GM18870 (cell line): ENCODE measurements at regions not wholly inside any gene's neighbourhood (a gene's known extent, or its start where the extent isn't known, plus 50 kb on each side); places are given as distances from the start of the nearest gene placed in this dataset.
"Not testable (repeated sequence)": the region's sequence is repeated elsewhere in the genome, so short reads cannot be mapped to it uniquely, and the experiment has no call there.

Experiments
- ATAC-seq: cut with Tn5 transposase; IDR thresholded peaks from one replicate; pipeline ENCODE4 v1.9.1; 2021; ENCODE audit warnings: moderate library complexity; ENCODE audit not compliant: unreplicated experiment

DNA sequence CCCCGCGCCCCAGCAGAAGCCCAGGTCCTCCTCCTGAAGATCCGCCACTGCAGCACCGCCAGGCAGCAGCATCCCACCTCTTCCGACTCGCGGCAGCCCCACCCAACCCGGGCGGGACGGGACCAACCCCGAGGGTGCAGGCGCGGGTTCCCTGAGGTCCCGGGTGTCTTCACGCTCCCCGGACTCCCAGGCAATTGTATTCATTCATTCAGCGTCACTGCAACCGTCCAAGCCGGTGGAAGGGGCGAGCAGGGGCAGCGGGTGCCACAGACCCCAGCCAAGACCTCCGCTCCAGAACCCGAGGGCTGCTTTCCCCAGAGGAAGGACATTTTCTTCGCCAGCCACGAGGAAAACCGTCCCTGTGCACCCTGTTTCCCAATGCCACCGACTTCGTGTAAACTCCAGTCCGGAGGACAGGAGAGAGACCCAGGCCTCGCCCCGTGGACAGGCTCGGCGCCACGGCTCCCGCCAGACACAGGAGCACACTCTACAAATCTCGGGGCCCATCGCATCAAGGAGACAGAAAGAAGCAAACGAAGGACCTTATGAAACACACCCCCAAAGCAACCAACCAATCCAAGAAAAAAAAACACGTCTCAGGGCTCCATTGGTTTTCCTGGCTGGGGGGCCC, 1471.5 kb downstream of the FOXD4L5 start:
- not testable (repeated sequence) for ATAC-seq

DNA sequence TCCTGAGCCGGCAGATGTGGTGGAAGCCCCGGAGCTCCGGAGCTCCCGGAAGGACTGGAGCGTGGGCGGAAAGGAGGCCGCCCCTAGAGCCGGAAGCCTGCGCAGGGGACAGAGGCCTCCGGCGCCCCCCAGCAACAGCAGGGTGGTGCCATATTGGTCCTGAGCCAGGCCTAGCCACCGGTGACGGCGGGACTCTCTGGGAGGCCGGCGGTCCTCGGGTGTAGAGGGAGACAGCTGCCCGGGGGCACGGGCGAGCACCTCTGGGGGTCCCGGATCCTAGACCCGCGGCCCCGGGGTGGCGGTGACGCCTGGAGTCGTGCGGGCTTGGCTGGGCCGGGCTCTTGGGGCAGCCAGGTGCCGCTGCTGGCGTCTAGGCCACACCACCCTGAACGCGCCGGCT, 1472.2 kb downstream of the FOXD4L5 start:
- not testable (repeated sequence) for ATAC-seq

DNA sequence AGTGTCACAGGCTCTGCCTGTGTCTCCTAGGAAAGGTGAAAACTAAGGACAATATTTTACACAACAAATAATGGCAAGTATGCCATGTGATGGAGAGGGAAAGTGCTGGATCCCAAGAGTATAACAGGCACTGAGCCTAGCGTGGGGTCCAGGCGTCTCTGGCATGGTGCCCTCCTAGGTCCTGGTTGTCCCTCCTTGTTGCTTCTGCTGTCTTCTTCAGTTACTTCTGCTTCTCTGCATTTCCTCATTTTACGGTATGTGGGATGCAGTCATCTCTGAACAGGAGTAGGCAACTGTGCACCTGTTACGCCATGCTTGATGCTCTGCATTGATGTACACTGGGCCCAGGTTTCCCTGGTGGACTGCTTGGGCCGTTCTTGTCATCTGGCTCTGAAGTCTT, 1480.8 kb downstream of the FOXD4L5 start:
- not testable (repeated sequence) for ATAC-seq

DNA sequence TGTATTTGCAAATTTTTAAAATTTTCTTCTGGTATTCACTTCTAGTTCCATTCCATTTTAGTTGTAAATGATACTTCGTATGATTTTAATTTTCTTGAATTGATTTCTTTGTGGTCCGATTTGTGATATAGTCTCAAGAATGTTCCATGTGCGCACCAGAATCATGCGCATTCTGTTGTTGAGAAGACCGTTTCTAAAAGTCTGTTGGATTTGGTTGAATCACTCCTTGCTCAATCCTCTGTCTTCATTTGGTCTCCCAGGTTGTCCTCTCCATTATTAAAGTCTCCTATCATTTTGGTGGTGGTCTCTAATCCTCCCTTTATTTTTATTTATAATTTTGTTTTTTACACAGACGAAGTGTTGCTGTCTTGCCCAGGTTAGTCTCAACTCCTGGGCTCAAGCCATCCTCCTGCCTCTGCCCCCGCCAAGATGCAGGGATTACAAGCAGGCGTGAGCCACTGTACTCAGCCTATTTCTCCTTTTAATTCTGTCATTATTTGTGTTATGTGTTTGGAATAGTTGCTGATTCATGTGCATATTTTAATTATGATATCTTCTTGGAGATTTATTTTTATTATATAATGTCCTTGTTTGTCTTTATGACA, 1490.8 kb downstream of the FOXD4L5 start:
- not testable (repeated sequence) for ATAC-seq

DNA sequence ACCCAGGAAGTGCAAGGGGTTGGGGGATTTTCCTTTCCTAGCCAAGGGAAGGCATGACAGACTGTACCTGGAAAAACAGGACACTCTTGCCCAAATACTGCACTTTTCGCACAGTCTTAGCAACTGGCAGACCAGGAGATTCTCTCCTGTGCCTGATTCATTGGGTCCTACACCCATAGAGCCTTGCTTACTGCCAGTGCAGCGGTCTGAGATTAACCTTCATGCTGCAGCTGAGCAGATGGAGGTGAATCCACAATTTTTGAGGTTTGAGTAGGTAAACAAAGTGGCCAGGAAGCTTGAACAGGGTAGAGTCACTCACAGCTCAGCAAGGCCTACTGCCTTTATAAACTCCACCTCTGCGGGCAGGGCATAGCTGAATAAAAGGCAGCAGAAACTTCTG, 1497.6 kb downstream of the FOXD4L5 start:
- not testable (repeated sequence) for ATAC-seq

DNA sequence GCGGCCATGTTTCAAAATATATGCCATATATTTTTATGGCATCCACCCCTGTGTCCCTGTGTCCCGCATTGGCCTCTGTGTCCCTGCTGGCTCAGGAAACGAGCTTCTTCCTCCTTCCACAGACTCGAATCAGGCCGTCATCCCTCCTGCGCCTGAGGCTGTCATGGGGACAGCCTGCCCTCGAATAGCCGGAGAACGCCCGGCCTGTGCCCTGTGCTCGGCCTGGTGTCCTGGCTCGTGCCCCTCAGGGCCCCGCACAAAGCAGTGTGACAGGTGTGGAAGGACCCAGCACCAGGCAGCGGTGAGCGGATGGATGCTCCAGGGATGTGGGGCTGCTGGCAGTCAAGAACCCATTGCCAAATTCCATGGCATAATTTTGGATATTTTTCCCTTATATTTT, 1500.0 kb downstream of the FOXD4L5 start:
- ATAC-seq: not testable (repeated sequence)

DNA sequence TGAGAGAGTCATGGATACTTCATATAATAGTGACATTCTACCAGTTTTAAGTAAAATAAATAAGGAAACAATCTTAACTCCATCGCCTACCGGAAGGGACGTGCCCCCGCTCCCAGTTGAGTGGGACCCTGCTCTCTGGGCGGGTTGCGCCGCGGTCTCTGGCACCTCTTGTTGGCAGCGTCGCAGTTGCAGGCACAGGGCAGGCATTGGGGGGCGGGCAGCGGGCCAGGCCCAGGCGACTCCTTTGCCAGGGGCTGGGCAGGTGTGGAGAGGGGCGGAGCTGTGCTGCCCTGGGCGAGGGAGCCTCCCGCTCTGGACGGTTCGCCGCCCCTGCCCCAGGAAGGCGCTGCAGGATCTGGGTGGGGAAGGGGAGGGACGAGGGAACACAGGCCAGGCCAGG, 1500.6 kb downstream of the FOXD4L5 start:
- ATAC-seq: not testable (repeated sequence)

DNA sequence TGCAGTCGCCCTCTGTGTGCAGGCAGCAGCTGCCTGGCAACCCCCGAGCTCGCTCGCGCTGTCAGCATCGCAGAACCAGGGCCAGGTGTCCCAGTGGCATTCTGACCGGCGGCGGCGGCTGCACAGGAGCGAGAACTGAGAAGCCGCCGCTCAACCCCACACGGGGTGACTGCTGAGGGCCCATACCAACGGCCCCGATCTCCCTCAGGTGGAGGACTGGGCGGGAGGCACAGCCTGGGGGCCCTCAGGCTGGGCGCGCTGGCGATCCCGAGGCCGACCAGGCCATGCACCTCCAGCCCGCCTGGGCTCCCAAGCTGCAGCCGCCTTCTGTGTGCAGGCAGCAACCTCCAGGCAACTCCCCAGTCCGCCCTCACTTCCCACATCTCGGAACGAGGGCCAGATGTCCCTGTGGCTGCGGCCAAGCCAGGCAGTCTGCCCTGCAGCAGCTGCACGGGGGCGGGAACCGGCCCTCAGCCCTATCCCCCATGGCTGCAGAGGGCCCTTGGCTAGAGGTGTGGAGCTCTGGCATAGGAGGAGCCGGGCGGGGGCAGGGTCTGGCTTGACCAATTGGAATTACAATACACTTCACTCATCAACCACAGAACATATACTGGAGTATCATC, 1503.1 kb downstream of the FOXD4L5 start:
- ATAC-seq: not testable (repeated sequence)

DNA sequence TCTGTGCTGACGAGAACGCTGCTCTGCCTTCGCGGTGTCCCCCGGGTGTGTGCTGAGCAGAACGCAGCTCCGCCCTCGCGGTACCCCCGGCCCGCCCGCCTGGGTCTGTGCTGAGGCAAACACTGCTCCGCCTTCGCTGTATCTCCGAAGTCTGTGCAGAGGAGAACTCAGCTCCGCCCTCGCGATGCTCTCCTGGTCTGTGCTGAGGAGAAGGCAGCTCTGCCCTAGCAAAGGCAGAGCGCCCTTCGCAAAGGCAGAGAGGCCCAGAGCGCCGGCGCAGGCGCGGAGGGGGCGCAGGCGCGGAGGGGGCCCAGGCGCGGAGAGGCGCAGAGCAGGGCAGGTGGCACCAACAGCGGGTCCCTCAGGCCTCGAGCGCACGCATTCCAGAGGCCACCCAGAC, 1503.6 kb downstream of the FOXD4L5 start:
- not testable (repeated sequence) for ATAC-seq

DNA sequence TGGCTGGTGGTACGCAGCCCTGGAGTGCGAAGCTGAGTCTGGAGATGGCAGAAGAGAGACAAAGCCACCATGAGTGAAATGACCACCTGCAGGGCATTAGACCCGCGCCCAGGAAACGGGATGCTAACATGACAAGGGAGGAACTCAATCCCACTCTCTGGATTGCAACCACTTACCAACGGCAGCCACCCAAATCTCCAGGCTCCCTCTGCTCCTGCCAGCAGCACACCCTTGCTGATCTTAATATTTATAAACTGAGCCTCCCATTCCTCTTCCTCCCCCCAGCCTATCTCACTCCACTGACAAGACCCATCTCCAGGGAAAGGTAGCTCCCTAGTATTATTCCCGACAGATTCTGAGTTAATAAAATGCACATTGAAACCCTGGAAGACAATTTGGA, 1508.8 kb downstream of the FOXD4L5 start:
- not testable (repeated sequence) for ATAC-seq

DNA sequence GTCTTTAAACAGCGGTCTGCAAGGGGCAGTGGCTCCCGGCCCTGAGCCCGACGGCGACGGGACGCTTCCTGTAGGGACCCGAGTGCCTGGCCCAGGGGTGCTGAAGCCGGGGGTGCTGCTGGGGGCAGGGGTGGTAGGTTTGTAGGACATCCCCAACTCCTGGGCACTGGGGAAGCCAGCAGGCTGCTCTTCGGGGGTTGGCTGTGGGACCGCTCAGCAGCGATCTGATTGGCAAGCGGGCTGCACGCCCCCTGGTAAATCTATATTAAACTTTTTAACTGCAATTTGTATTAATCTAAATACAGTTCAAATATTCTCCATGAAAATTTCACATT, 1510.0 kb downstream of the FOXD4L5 start:
- not testable (repeated sequence) for ATAC-seq

DNA sequence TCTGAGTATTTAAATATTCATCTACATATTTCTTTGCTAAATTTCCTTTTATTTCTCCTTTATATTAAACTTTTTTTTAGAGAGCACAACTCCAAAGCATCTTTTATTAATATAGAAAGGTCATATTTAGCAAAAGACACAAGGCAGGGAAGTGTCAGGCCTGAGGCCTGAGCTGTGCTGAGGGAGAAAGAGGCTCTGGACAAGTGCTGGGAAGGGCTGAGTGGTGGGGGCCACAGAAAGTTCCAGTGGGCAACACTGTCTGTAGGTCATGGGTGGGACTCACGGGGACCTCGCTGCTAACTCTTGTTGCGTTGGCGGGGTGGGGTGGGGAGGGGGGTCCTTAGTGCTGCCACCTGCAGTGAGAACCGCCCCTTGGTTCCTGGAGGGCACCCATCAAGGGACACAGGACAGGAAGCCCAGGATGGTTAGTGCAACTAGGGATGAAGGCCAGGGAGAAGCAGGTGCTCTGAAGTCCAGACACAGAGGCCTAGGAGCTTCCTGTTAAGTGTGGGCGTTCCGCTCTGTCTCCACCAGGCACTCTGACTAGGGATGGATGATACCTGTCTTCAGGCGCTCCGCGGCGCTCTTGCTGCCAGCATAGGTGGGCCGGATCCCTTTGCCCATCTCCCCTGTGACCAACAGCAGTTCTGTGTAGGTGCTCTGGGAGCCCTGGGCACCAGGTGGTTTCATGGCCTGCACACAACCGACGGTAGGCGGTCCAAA, 1510.5 kb downstream of the FOXD4L5 start:
- not testable (repeated sequence) for ATAC-seq

DNA sequence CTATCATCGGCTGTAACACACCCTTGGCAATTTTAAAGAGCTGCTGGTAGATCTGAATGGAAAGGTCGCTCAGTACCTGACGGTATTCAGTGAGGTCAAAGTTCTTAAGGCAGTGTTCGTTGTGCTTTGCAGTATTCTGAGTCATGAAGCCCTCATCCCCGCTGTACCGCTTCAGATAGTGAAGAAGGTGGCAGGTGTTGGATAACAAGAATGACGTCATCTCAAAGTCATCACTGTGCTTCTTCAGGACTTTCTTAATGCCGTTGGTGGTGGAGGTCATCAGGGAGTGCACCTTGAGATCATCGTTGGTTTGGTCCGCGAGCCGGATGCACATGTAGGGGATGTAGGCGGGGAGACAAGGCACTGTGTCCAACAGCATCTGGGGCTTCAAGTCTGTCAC, 1522.8 kb downstream of the FOXD4L5 start:
- ATAC-seq: not testable (repeated sequence)

DNA sequence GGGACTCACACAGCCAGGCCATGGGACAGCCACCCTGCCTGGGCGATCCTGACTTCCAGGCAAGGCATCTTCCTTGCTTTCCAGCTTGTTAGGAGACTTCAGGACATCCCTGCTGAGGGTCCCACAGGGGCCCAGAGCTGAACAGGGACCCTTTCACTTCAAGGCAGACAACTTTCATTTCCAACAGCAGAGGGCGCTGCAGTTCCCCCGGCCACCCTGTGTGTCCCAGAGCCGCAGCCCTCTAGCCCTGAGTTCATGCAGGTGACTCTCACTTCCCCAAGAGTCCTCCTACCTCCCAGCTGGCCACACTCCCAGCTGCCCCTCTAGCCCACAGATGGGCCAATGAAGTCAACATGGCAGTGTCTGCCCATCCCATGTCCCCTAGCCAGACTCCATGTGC, 1556.0 kb downstream of the FOXD4L5 start:
- not testable (repeated sequence) for ATAC-seq

DNA sequence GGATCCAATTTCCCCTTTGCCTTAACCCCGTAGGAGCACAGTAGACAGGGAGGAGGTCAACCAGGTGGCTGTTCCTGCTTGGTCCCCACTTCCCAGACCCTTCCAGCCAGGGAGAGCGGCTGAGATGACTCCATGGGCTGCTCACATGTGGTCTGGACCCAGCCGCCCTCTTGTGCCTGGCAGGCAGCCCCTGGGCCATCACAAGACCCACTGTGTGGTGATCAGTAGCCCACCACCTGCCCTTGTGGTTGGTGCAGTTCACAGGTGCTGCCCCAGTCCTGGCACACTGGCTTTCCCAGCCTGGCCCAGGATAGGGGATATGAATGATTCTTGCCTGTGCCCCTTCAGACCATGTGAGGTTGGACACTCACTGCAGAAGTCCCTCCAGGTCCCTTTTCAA, 1556.7 kb downstream of the FOXD4L5 start:
- ATAC-seq: no peak

DNA sequence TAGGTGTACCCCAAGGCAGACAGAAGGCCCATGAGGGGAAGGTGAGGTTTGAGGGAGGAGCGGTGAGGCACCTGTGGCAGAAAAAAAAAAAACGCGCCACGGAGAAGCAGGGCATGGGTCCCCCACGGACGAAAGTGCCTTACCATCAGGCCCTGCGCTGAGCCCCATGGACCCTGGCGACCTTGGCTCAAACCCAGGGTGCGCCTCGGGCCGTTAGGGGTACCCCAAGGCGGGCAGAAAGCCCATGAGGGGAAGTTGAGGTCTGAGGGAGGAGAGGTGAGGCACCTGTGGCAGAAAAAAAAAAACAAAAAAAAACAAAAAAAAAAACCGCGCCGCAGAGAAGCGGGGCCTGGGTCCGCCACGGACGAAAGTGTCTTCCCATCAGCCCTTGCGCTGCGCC, 1576.7 kb downstream of the FOXD4L5 start:
- not testable (repeated sequence) for ATAC-seq

DNA sequence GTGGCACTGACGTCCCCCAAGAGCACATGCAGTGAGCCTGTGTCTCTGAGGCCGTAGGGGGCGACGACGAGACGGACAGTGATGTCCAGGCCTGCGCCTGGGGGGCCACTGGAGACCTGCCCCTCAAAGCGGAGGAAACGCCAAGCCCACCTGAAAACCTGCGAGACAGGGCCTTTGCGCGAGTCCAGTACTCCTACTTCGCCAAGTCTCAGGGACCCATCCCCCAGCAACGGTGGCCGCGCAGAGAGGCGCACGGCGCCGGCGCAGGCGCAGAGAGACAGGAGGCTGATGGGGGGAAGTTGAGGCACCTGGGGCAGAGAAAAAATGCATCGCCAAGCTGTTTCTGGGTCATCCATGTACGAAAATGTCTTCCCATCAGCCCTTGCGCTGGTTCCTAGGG, 1580.6 kb downstream of the FOXD4L5 start:
- not testable (repeated sequence) for ATAC-seq

DNA sequence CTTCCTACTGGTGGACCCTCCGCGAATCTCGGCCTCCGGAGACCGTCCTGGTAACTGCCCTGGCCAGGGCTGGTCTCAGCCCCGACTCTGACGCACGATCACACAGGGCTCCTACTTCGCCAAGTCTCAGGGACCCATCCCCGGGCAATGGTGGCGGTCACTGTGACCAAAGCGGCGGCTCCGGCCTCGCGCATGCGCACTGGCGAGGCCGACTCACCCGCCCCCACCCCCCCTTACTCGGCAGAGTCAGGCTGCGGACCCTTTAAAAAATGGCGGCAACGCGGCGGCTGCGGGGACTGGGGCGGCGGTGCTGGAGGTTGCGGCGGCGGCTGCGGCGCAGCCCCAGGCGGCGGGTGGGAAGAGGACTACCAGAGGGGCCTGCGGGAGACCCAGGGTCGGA, 1581.3 kb downstream of the FOXD4L5 start:
- not testable (repeated sequence) for ATAC-seq

DNA sequence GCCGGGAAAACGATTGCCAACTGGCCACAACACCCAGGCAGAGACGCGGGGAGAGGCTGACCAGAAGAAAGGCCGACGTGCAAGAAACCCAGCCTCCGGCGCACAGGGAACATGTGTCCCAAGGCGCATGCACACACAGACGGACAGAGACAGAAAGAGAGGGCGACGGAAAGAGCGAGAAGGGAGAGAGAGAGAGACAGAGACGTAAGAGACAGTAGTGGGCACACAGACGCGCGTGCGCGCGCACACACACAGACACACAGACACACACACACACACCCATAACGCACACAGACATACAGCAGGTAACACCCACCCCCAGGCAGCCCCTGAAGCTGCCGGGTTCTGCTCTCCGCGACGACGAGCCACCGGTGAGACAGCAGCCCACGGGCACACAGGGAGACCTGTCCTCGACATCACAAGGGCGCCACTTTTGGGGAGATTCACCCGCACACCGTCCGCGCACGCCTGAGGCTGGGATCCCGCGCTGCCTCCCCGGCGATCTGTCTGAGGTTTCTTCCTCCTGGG, 1581.8 kb downstream of the FOXD4L5 start:
- ATAC-seq: not testable (repeated sequence)
